Memory B cell (primary cell): ENCODE measurements at regions not wholly inside any gene's neighbourhood (a gene's known extent, or its start where the extent isn't known, plus 50 kb on each side); places are given as distances from the start of the nearest gene placed in this dataset.

ENCODE experiments used
- ATAC-seq: fragments of 150-1000 bp; cut with Tn5 transposase; 2 replicates; pipeline ENCODE4 v1.10.0; 2021; ENCODE audit warnings: low read depth, mild to moderate bottlenecking, moderate library complexity
- DNase-seq, 2 donors: peaks; one replicate each; pipeline ENCODE4 v3.0.0; 2022; ENCODE audit warnings: low spot score in 2 of 2
- H3K27ac Mint-ChIP-seq: one replicate; pipeline ENCODE4 v1.8.0; 2022; ENCODE audit warnings: mild to moderate bottlenecking, moderate library complexity, mixed read lengths
- H3K27me3 Mint-ChIP-seq: one replicate; pipeline ENCODE4 v1.8.0; 2022; ENCODE audit warnings: mixed read lengths
- H3K36me3 Mint-ChIP-seq: one replicate; pipeline ENCODE4 v1.8.0; 2022; ENCODE audit warnings: mild to moderate bottlenecking, mixed read lengths
- H3K4me1 Mint-ChIP-seq: one replicate; pipeline ENCODE4 v1.8.0; 2022; ENCODE audit warnings: mixed read lengths
- H3K4me3 Mint-ChIP-seq: one replicate; pipeline ENCODE4 v1.8.0; 2022; ENCODE audit warnings: mild to moderate bottlenecking, moderate library complexity, mixed read lengths
- H3K9me3 Mint-ChIP-seq: one replicate; pipeline ENCODE4 v1.8.0; 2022; ENCODE audit warnings: mixed read lengths

DNA sequence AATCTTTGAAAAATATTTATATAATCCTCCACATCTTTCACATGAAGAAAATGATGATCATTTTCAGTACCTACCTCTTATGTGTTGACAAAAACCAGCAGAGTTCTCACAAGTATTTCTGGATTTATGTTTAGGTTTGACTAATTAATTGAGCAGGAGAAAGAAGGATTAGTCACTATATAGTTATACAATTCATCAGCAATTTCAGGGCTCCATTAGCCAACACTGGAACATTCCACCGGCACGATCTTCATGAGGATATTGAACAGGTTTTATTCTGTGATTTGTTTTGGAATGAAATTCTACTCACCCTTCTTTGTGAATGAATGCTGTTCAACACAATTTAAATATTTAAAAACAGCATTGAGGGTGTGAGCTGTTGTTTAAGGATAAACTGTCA is 163.2 kb downstream of the SEM1 start:
- no peak overlapping the region for H3K4me3 Mint-ChIP-seq
- no peaks in the 10 kb centered on the region for H3K36me3 Mint-ChIP-seq
- DNase-seq (no peak), ATAC-seq (no peak)
- peaks cover 3% of the 10 kb centered on the region for H3K9me3 Mint-ChIP-seq
- H3K27ac Mint-ChIP-seq, result no peak overlapping the region
- H3K27me3 Mint-ChIP-seq, result no peaks in the 10 kb centered on the region
- H3K4me1 Mint-ChIP-seq, result no peaks in the 10 kb centered on the region

DNA sequence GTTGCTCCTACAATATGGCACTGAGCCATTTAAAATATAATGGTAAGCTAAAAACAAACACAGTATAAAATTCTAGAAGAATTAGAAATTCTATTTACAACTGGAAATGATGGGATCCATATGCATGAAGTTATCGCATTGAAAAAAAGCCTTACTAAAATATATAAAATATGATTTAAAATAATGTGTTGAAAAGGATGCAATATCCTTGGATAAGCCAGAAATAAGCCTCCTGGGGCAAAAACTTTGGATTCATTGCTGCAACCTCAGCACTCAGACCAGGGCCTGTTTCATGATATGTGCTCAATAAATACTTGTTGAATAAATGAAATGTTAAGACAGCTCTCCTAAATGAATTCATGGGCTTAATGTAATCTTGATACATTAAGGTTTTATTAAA is 170.2 kb downstream of the SEM1 start:
- no peak overlapping the region for H3K4me3 Mint-ChIP-seq
- no peak overlapping the region for H3K27ac Mint-ChIP-seq
- no peak for DNase-seq

DNA sequence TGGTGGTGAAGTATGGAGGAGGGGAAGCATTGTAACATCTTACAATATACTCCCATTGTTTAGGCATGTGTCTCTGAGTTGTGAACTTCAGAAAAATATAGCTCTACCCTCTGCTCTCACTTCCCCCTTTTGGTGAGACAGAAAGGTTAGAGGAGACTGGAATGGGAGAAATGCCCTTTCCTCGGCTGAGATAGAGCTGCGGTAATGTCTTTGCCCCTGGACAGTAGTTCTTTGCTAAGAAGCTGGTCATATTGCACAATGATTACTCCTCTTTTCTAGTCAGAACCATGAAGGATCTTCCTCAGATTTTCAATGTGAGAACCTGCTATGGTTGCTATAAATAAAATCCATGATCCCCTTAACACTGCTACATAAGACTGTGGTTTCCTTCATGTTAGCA is 171.0 kb downstream of the SEM1 start:
- DNase-seq, result no peak
- peaks cover 6% of the 10 kb centered on the region for H3K4me1 Mint-ChIP-seq
- H3K9me3 Mint-ChIP-seq, result peaks cover 4% of the 10 kb centered on the region
- H3K36me3 Mint-ChIP-seq, result no peaks in the 10 kb centered on the region
- no peak overlapping the region for H3K4me3 Mint-ChIP-seq
- no peak overlapping the region for H3K27ac Mint-ChIP-seq
- ATAC-seq, result no peak
- H3K27me3 Mint-ChIP-seq, result peaks cover 4% of the 10 kb centered on the region

More for the DNA sequence above, 170.2 kb downstream of the SEM1 start:
- Mint-ChIP-seq H3K27me3 (peaks cover 4% of the 10 kb centered on the region), H3K36me3 (no peaks in the 10 kb centered on the region), H3K9me3 (peaks cover 4% of the 10 kb centered on the region), H3K4me1 (peaks cover 6% of the 10 kb centered on the region)
- ATAC-seq, result no peak

DNA sequence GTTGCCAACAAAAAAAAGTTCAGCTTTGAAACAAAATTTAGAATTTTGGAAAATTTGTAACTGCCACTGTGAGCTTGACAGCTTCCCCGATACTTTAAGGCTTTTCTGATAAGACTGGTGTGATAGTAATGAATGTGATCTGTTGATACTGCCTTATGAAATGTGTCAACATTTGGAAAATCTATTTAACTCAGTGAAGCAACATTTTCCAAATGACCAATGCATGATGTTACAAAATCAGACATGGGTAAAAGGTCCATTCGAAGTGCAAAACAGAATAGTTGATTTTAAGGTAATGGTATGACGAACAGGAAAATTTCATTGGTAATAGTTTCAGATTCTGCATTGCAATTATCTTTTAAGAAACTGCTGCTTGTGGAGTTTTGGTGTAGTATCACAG is 175.4 kb downstream of the SEM1 start:
- H3K9me3 Mint-ChIP-seq, result peaks cover 4% of the 10 kb centered on the region
- peaks cover 14% of the 10 kb centered on the region for H3K27me3 Mint-ChIP-seq
- DNase-seq (no peak), ATAC-seq (no peak)
- no peak overlapping the region for H3K4me3 Mint-ChIP-seq
- H3K36me3 Mint-ChIP-seq, result no peaks in the 10 kb centered on the region
- no peak overlapping the region for H3K27ac Mint-ChIP-seq
- peaks cover 6% of the 10 kb centered on the region for H3K4me1 Mint-ChIP-seq

DNA sequence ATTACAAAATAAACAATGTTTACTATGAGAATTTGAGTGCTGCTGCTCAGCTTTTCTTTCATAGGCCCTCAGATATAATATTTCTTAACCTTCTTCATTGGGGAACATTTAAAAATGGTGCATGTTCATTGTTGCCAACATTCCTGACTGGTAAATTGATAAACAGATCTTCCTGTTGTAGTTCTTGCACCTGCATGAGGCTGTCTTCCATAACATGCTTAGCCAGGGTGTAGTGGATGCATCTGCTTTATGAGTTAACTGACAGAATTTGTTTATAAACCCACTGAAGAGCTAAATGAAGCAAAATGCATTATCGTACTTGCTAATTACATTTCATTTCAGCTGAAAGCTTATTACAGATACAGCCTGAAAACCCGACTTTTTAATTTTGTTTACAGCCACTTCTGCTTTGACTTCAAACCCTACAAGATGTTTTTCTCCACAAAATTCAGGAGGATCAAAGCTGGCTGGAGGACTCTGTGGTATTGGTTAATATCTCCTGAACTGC is 177.2 kb downstream of the SEM1 start:
- H3K27ac Mint-ChIP-seq, result no peak overlapping the region
- DNase-seq (no peak), ATAC-seq (no peak)
- no peaks in the 10 kb centered on the region for H3K4me1 Mint-ChIP-seq
- no peak overlapping the region for H3K4me3 Mint-ChIP-seq
- H3K9me3 Mint-ChIP-seq, result no peaks in the 10 kb centered on the region
- H3K27me3 Mint-ChIP-seq, result peaks cover 12% of the 10 kb centered on the region
- no peaks in the 10 kb centered on the region for H3K36me3 Mint-ChIP-seq

DNA sequence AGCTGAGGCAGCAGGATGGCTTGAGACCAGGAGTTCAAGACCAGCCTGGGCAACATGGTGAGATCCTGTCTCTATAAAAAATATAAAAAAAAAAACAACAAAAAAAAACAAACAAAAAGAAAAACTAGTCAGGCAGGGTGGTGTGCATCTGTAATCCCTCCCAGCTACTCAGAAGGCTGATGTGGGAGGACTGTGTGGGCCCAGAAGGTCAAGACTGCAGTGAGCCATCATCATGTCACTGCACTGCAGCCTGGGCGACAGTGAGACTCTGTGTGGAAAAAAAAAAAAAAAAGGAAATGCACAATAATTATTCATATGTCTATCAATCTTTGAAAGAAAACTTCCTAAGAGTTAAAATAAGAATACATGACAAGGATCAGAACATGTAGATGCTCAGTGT is 178.3 kb downstream of the SEM1 start:
- peaks cover 12% of the 10 kb centered on the region for H3K27me3 Mint-ChIP-seq
- H3K4me3 Mint-ChIP-seq, result no peak overlapping the region
- no peak overlapping the region for H3K27ac Mint-ChIP-seq
- DNase-seq (no peak), ATAC-seq (no peak)
- no peaks in the 10 kb centered on the region for H3K9me3 Mint-ChIP-seq
- H3K4me1 Mint-ChIP-seq, result no peaks in the 10 kb centered on the region
- no peaks in the 10 kb centered on the region for H3K36me3 Mint-ChIP-seq

DNA sequence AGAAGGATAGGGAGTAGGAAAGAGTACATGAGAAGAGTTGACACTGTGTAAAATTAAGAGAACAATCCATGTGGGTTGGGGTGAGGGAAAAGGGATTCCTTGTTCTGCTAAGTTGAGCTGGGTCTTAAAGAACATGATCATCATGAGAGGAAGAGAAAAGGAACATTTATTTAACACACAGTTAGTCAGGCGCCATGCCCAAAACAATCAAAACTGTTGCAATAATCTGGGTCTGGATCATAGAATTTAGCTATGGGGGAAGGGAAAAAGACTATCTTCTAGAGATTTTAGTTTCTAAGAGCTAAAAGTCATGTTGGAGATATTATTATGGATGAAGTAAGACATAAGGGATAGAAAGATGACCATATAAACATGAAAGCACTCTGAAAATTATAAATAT is 178.9 kb downstream of the SEM1 start:
- Mint-ChIP-seq H3K36me3 (no peaks in the 10 kb centered on the region), H3K9me3 (no peaks in the 10 kb centered on the region), H3K27me3 (peaks cover 12% of the 10 kb centered on the region), H3K4me1 (no peaks in the 10 kb centered on the region), H3K27ac (no peak overlapping the region), H3K4me3 (no peak overlapping the region)
- DNase-seq (no peak), ATAC-seq (no peak)

DNA sequence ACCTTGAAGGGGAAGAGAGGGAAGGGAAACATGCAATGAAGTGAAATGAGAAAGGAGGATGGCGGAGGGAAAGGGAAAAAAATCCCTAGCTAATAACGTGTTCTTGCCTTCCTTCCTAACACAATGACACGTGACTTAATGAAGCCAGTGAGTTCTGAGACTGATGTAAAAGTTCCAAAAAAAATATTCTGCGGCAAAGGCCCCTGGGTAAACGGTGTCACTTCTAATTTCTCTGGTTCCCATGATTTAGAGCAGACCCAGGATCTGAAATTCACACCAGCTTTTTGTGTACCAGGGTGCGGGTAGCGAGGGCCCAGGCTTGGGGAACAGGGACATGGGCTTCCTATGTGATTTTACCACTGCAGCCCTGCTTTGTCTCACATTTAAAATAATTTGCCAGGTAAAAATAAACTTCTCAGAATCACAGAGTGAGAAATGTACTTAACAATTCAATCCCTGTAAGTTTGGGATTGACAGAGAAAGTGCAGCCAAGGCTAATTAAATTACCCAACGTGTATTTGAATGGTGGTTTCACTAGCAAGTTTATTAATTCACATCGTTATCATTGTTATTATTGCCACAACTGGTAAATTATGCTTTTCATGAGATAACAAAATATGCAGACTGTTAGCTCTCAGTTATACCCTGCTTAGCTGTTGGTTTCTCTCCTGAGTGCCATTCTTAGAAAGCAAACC is 182.4 kb downstream of the SEM1 start:
- Mint-ChIP-seq H3K27me3 (peaks cover 9% of the 10 kb centered on the region), H3K4me1 (peaks cover 5% of the 10 kb centered on the region)

DNA sequence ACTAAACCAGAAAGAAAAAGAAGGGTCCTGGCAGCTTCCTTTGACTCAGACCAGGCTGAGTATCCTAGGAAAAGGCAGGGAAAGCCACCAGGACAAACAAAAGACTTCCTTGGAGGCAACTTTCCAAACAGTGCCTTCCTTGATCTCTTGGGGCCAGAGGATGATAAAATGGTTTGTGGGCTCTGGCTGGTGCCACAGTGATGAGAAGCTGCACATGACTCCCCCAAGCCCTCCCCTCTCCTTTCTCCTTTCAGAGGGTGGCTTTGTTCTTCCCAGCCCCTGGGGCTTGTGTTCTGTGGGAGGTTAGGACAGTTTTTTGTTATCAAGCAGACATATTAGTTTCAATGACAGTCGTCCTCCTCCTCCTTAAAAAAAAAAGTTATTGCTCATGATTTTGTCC is 183.2 kb downstream of the SEM1 start:
- H3K27ac Mint-ChIP-seq, result no peak overlapping the region
- peaks cover 9% of the 10 kb centered on the region for H3K27me3 Mint-ChIP-seq
- no peaks in the 10 kb centered on the region for H3K36me3 Mint-ChIP-seq
- H3K4me3 Mint-ChIP-seq, result no peak overlapping the region
- H3K9me3 Mint-ChIP-seq, result peaks cover 4% of the 10 kb centered on the region
- peaks cover 5% of the 10 kb centered on the region for H3K4me1 Mint-ChIP-seq
- no peak for DNase-seq
- no peak for ATAC-seq

More for the DNA sequence above, 182.4 kb downstream of the SEM1 start:
- Mint-ChIP-seq H3K4me3 (no peak overlapping the region), H3K9me3 (peaks cover 4% of the 10 kb centered on the region), H3K27ac (no peak overlapping the region), H3K36me3 (no peaks in the 10 kb centered on the region)
- DNase-seq (no peak), ATAC-seq (no peak)

DNA sequence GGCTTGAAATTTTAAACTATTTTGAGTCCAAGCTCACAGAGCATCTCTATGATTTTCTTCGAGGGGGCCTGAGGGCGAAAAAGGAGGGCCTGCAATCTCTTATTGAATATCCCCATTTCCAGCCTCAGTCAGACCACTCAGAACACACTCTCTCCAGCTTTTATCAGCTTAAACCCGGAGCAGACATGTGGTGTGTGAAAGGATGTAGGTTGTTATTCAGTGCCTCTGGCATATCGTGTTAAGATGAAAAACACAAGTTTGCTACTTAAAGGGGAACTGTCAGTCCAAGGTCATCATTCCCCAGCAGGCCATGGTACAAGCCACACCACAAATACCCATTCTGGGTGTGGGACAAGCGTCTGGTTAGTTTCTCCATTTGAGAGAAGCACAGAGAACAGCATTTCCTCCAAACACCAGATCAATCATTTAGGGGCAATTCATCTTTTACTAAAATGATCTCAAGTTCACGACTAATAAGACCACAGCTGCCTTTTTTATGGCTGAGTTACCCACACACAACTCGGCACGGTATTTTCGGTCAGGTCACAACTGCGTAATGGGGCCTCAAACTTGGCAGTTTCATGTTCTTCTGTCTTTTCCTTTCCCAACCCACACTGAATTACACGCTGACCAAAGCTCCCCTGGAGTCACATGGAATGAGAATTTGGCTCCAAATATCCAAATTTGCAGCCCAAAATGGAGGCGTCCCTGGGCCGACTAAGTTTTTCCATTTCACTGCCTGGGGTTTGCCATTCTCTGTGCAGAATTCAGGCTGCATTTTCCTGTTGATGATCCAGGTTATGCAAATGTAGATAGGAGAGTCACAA is 188.4 kb downstream of the SEM1 start:
- peaks cover 5% of the 10 kb centered on the region for H3K4me1 Mint-ChIP-seq
- DNase-seq, result no peak
- ATAC-seq, result no peak
- no peaks in the 10 kb centered on the region for H3K36me3 Mint-ChIP-seq
- no peak overlapping the region for H3K27ac Mint-ChIP-seq
- no peak overlapping the region for H3K4me3 Mint-ChIP-seq
- H3K27me3 Mint-ChIP-seq, result peaks cover 6% of the 10 kb centered on the region
- peaks cover 4% of the 10 kb centered on the region for H3K9me3 Mint-ChIP-seq

DNA sequence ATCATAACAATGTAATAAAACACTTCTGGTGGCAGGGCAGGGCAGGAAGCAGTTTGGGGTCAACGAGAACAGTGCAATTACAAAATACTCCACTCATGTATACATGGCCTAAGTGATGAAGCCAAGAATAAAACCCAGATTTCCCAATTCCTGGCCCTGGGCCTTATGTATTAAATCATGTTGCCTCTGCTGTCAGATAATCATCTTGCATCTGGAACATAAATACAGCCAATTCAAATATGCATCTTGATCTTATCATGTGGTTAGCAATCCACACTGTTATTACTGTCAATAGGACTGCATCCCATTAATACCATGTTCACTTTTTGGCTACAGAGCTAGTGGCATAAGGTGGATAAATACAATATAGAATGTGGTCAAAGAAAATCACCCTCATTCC is 186.5 kb upstream of the SLC25A13 start:
- no peaks in the 10 kb centered on the region for H3K9me3 Mint-ChIP-seq
- DNase-seq, result no peak
- no peak overlapping the region for H3K27ac Mint-ChIP-seq
- H3K4me3 Mint-ChIP-seq, result no peak overlapping the region
- ATAC-seq, result no peak
- peaks cover 8% of the 10 kb centered on the region for H3K27me3 Mint-ChIP-seq
- H3K36me3 Mint-ChIP-seq, result no peaks in the 10 kb centered on the region
- H3K4me1 Mint-ChIP-seq, result no peaks in the 10 kb centered on the region

DNA sequence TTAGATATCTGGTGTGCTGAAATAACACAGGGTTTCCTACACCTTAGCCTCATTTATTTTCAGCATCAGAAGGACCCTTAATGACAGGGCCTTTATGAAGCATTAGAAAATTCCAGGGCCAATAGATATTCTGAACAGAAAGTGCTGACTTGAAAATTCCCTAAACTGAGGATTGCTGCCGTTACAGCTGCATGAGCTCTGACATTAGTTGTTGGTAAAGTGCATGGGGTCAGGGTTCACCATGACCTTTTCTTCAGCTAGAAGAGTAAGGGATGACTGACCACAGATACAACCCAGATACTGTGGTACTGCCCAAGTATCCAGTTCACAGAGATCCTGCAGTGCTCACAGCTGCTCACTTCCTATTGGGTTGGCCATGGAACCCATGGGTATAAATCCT is 181.7 kb upstream of the SLC25A13 start:
- Mint-ChIP-seq H3K9me3 (no peaks in the 10 kb centered on the region), H3K36me3 (no peaks in the 10 kb centered on the region), H3K4me1 (no peaks in the 10 kb centered on the region), H3K27me3 (peaks cover 2% of the 10 kb centered on the region), H3K27ac (no peak overlapping the region), H3K4me3 (no peak overlapping the region)
- no peak for DNase-seq
- ATAC-seq, result no peak

DNA sequence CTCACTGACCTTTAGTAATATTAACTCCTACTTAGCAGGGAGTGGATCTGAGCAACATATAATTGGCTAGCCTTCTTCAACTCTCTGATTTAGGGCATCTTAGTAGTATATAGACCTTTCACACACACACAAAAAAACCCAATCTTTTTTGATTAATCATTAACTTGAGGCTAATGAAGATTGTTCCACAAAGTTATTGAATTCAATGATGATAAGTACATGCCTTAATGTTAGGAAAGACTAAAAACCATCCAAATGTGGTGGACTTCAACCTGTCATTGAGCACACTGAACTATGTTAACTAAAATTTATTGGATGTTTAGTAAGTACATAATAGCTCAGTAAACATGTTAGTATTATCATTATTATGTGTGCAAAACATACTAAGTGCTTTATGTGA is 179.4 kb upstream of the SLC25A13 start:
- Mint-ChIP-seq H3K27ac (no peak overlapping the region), H3K4me3 (no peak overlapping the region), H3K27me3 (peaks cover 1% of the 10 kb centered on the region), H3K4me1 (no peaks in the 10 kb centered on the region), H3K9me3 (no peaks in the 10 kb centered on the region), H3K36me3 (no peaks in the 10 kb centered on the region)
- DNase-seq (no peak), ATAC-seq (no peak)

DNA sequence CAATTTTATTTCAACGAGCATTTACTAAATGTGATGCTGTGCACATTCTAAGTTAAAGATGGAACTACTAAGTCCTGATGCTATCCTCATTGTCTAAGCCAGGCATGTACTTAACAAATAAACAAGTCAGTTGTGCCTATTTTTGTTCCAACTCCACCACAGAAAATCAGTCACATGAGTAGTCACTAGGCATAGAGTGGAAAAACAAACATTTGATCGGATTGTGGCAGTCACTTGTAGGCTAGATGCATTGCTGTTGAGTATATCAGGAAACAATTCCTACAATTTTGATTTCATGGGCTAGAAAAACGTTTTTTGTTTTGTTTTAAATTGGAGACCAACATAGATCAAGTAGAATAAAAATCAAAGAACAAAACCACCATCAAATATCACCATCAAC is 177.6 kb upstream of the SLC25A13 start:
- H3K4me1 Mint-ChIP-seq, result no peaks in the 10 kb centered on the region
- peaks cover 1% of the 10 kb centered on the region for H3K27me3 Mint-ChIP-seq
- H3K36me3 Mint-ChIP-seq, result no peaks in the 10 kb centered on the region
- no peaks in the 10 kb centered on the region for H3K9me3 Mint-ChIP-seq
- DNase-seq, result no peak
- no peak overlapping the region for H3K27ac Mint-ChIP-seq
- ATAC-seq, result no peak
- no peak overlapping the region for H3K4me3 Mint-ChIP-seq
